ENCODE measurements at regions not wholly inside any gene's neighbourhood (a gene's known extent, or its start where the extent isn't known, plus 50 kb on each side); places are given as distances from the start of the nearest gene placed in this dataset.
"Not testable (repeated sequence)": the region's sequence is repeated elsewhere in the genome, so short reads cannot be mapped to it uniquely, and the experiment has no call there.

- TF ChIP-seq CTCF (IDR thresholded peaks at IDR 0.05; ENCODE audit: extremely low read depth in 1 of 2, insufficient read depth in 1 of 2, low read depth in 1 of 2, low read length in 2 of 2); POLR2AphosphoS5 (IDR thresholded peaks at IDR 0.05; ENCODE audit: insufficient read depth, low read depth, low read length); POLR2A (IDR thresholded peaks at IDR 0.05; ENCODE audit: low read depth, low read length); MYC (IDR thresholded peaks at IDR 0.05; ENCODE audit: low read depth, low read length); MAX (IDR thresholded peaks at IDR 0.05; ENCODE audit: insufficient read depth, insufficient read length); JUN (IDR thresholded peaks at IDR 0.05; ENCODE audit: borderline replicate concordance, insufficient read depth, insufficient read length, low read depth); EZH2 (IDR thresholded peaks at IDR 0.05; ENCODE audit: borderline replicate concordance, low read depth, low read length, severe bottlenecking); GATA2 (IDR thresholded peaks at IDR 0.05; ENCODE audit: insufficient read depth, insufficient read length, low read depth, low read length); FOS (IDR thresholded peaks at IDR 0.05; ENCODE audit: borderline replicate concordance, insufficient read depth, low read length): not testable (repeated sequence)
Measured at GRCh38 chr13:86253497-86253896, 454.3 kb upstream of the SLITRK6 start.
